Gastrocnemius medialis (tissue), 4 donors: ENCODE measurements at regions not wholly inside any gene's neighbourhood (a gene's known extent, or its start where the extent isn't known, plus 50 kb on each side); places are given as distances from the start of the nearest gene placed in this dataset.

Experiments
- ATAC-seq, 2 donors: fragments of 150-250 bp; one replicate each; pipeline ENCODE4 v1.9.1; 2016
- DNase-seq, 2 donors: peaks; one replicate each; pipeline ENCODE4 v3.0.0-alpha.2; 2019
- H3K27ac ChIP-seq, 4 donors: fragments of 200-600 bp; sonication (generic); 1 replicate in 1 of 4; 2 replicates in 3 of 4; pipeline ENCODE4 v1.5.1; 2016 to 2018; ENCODE audit warnings: mild to moderate bottlenecking in 2 of 4, moderate library complexity in 1 of 4
- H3K27me3 ChIP-seq, 3 donors: fragments of 200-600 bp; sonication (generic) in 2 of 3; 1 replicate in 1 of 3; 2 replicates in 2 of 3; pipeline versions ENCODE4 v1.5.1 to v1.6.0; 2016 to 2019; ENCODE audit warnings: mild to moderate bottlenecking in 1 of 3, moderate library complexity in 1 of 3
- H3K36me3 ChIP-seq, 2 donors: fragments of 200-600 bp; sonication (generic) in 1 of 2; one replicate each; pipeline ENCODE4 v1.5.1; 2017 to 2018
- H3K4me1 ChIP-seq, 2 donors: fragments of 200-600 bp; sonication (generic) in 1 of 2; one replicate each; pipeline ENCODE4 v1.5.1; 2016 to 2017; ENCODE audit warnings: mild to moderate bottlenecking in 2 of 2
- H3K4me3 ChIP-seq, 4 donors: fragments of 200-600 bp; sonication (generic) in 3 of 4; 1 replicate in 1 of 4; 2 replicates in 3 of 4; pipeline ENCODE4 v1.5.1; 2016 to 2019; ENCODE audit warnings: mild to moderate bottlenecking in 2 of 4
- H3K9me3 ChIP-seq, 3 donors: fragments of 200-600 bp; sonication (generic) in 2 of 3; 1 replicate in 1 of 3; 2 replicates in 2 of 3; pipeline ENCODE4 v1.5.1; 2016 to 2019
- POLR2A ChIP-seq, 2 donors: fragments of 450-650 bp; IDR thresholded peaks; one replicate each; pipeline ENCODE4 v1.6.1; 2017; ENCODE audit warnings: antibody characterized with exemption in 2 of 2, mild to moderate bottlenecking in 2 of 2, moderate library complexity in 2 of 2
- in situ Hi-C, 4 donors: fragments of 200-750 bp; cut with MboI; loops; one replicate each; pipeline versions ENCODE4 v1.15.0 to v1.8.0; 2017; ENCODE audit warnings: low sequenced_read_pairs in 4 of 4
- intact Hi-C: fragments of 100-400 bp; cut with DNase I; formaldehyde crosslinking; loops from one replicate; pipeline ENCODE4 v1.15.1; 2023; ENCODE audit warnings: low total_unique reads
- TF ChIP-seq, protein P1 (sequence below), 5 experiments: fragments of 450-650 bp in 3 of 5; fragments of 200-600 bp in 2 of 5; sonication (generic) in 2 of 5; IDR thresholded peaks in 4 of 5; conservative IDR thresholded peaks in 1 of 5; 1 replicate in 4 of 5; 2 replicates in 1 of 5; pipeline ENCODE4 v1.5.1; 2016 to 2019; ENCODE audit warnings: antibody characterized with exemption in 5 of 5, mild to moderate bottlenecking in 3 of 5, moderate library complexity in 3 of 5

DNA sequence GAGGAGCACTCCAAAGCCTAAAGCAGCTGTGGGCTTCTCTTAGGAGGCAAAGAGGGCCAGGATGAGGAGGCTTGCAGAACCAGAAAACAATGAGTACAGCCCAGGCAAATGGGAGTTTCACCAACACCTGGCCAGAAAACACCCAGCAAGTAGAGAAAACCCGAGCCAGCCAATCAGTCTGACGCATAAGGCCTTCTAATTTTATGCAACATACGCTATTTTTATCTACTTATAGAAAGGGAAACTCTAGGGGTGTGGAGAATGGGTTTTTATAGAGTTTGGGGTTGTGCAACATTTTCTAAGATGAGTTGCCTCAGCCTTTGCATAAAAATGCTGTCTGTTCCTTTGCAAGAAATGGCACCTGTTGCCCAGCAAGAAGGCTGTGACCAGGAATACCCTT lies 529.0 kb upstream of the CDH5 start:
- intact Hi-C loops (no loop called here), in situ Hi-C loops (no loop called here)
- no peaks in the 10 kb centered on the region for H3K9me3 ChIP-seq
- TF ChIP-seq, protein P1, sequence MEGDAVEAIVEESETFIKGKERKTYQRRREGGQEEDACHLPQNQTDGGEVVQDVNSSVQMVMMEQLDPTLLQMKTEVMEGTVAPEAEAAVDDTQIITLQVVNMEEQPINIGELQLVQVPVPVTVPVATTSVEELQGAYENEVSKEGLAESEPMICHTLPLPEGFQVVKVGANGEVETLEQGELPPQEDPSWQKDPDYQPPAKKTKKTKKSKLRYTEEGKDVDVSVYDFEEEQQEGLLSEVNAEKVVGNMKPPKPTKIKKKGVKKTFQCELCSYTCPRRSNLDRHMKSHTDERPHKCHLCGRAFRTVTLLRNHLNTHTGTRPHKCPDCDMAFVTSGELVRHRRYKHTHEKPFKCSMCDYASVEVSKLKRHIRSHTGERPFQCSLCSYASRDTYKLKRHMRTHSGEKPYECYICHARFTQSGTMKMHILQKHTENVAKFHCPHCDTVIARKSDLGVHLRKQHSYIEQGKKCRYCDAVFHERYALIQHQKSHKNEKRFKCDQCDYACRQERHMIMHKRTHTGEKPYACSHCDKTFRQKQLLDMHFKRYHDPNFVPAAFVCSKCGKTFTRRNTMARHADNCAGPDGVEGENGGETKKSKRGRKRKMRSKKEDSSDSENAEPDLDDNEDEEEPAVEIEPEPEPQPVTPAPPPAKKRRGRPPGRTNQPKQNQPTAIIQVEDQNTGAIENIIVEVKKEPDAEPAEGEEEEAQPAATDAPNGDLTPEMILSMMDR (IDR thresholded peaks at IDR 0.05 in 4 of 5, conservative IDR thresholded peaks at IDR 0.05 in 1 of 5) = no peak
- TF ChIP-seq POLR2A (IDR thresholded peaks at IDR 0.05) = no peak
- H3K4me3 ChIP-seq = no peak overlapping the region
- H3K27ac ChIP-seq = no peak overlapping the region
- H3K4me1 ChIP-seq = peaks cover 0 to 9% of the 10 kb centered on the region in 2 donors
- H3K36me3 ChIP-seq = no peaks in the 10 kb centered on the region
- peak in 1 of 2 donors; percentile 71 for ATAC-seq
- no peaks in the 10 kb centered on the region for H3K27me3 ChIP-seq
- peak in 1 of 2 donors; percentile 17 for DNase-seq

DNA sequence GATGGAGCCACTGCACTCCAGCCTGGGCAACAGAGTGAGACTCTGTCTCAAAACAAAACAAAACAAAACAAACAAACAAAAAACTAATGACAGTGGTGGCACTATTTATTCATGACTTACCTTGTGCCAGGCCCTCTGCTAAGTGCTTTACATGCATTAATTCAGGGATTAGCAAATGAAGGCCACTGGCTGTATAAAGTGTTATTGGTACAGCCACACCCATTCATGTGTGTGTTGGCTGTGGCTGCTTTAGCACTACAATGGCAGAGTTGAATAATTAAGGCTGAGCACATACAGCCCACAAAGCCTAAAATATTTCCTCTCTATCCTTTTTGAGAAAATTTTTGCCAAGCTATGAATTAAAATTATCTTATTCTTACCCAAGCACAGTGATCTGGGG lies 531.8 kb upstream of the CDH5 start:
- H3K4me1 ChIP-seq = peaks cover 0 to 9% of the 10 kb centered on the region in 2 donors
- no peak overlapping the region for H3K4me3 ChIP-seq
- no peaks in the 10 kb centered on the region for H3K9me3 ChIP-seq
- in situ Hi-C loops (no loop called here), intact Hi-C loops (no loop called here)
- no peaks in the 10 kb centered on the region for H3K27me3 ChIP-seq
- DNase-seq = no peak
- TF ChIP-seq POLR2A (IDR thresholded peaks at IDR 0.05) = no peak
- TF ChIP-seq, protein P1 (IDR thresholded peaks at IDR 0.05 in 4 of 5, conservative IDR thresholded peaks at IDR 0.05 in 1 of 5) = no peak
- H3K36me3 ChIP-seq = no peaks in the 10 kb centered on the region
- ATAC-seq = no peak
- H3K27ac ChIP-seq = no peak overlapping the region

DNA sequence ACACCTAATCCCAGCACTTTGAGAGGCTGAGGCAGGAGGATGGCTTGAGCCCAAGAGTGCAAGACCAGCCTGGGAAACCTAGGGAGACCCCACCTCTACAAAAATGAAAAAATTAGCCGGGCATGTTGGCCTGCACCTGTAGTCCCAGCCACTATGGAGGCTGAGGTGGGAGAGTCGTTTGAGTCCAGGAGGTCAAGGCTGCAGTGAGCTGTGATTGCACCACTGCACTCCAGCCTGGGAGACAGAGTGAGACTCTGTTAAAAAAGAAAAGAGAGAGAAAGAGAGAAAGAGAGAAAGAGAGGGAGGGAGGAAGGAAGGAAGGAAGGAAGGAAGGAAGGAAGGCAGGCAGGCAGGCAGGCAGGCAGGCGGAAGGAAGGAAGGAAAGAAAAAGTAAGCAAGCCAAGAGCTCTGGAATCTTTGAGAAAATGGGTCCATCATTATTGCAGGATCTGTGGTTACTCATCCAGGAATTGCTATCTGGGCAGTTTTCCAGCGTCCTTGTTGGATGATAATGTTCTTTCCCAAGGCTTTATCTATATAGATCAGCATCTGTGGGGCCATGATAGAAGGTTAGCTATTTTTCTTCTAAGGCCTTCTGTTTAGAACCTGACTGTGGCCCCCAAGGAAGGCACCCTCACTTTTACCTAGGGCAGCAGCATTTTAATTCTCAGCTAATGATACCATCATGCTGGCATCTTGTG lies 533.2 kb upstream of the CDH5 start:
- Histone ChIP-seq H3K27me3 (no peaks in the 10 kb centered on the region), H3K36me3 (no peaks in the 10 kb centered on the region), H3K27ac (no peak overlapping the region), H3K4me3 (no peak overlapping the region), H3K4me1 (peaks cover 0 to 9% of the 10 kb centered on the region in 2 donors), H3K9me3 (no peaks in the 10 kb centered on the region)
- in situ Hi-C loops = no loop called here
- TF ChIP-seq POLR2A (IDR thresholded peaks at IDR 0.05) = no peak
- TF ChIP-seq, protein P1 (IDR thresholded peaks at IDR 0.05 in 4 of 5, conservative IDR thresholded peaks at IDR 0.05 in 1 of 5) = no peak
- DNase-seq (no peak), ATAC-seq (no peak)
- intact Hi-C loops = no loop called here

DNA sequence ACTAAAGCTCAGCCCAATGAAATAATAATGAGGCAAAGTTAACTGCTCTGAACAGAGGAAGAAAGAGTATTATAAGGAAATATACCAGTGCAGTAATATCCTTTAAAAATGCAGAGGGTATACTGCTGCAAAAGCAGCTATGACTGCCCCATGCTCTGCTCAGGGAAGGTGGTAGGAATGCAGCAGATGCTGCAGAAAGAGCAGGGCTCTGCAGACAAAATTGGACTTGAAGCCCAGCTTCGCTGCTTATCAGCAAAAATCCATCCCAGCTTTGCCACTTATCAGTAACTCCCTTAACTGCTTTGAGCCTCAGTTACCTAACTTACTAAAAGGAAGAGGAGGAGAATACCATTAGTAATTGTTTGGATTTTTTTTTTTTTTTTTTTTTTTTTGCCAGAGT lies 533.8 kb upstream of the CDH5 start:
- in situ Hi-C loops = no loop called here
- peaks cover 0 to 9% of the 10 kb centered on the region in 2 donors for H3K4me1 ChIP-seq
- TF ChIP-seq, protein P1 (IDR thresholded peaks at IDR 0.05 in 4 of 5, conservative IDR thresholded peaks at IDR 0.05 in 1 of 5) = no peak
- no peak for TF ChIP-seq POLR2A (IDR thresholded peaks at IDR 0.05)

More for the DNA sequence above, 533.8 kb upstream of the CDH5 start:
- no peak for ATAC-seq
- intact Hi-C loops = no loop called here
- no peaks in the 10 kb centered on the region for H3K36me3 ChIP-seq
- DNase-seq = no peak
- no peak overlapping the region for H3K4me3 ChIP-seq
- H3K27ac ChIP-seq = no peak overlapping the region
- no peaks in the 10 kb centered on the region for H3K27me3 ChIP-seq
- H3K9me3 ChIP-seq = no peaks in the 10 kb centered on the region
